ENCODE measurements at regions not wholly inside any gene's neighbourhood (a gene's known extent, or its start where the extent isn't known, plus 50 kb on each side); places are given as distances from the start of the nearest gene placed in this dataset.
"Not testable (repeated sequence)": the region's sequence is repeated elsewhere in the genome, so short reads cannot be mapped to it uniquely, and the experiment has no call there.

DNA sequence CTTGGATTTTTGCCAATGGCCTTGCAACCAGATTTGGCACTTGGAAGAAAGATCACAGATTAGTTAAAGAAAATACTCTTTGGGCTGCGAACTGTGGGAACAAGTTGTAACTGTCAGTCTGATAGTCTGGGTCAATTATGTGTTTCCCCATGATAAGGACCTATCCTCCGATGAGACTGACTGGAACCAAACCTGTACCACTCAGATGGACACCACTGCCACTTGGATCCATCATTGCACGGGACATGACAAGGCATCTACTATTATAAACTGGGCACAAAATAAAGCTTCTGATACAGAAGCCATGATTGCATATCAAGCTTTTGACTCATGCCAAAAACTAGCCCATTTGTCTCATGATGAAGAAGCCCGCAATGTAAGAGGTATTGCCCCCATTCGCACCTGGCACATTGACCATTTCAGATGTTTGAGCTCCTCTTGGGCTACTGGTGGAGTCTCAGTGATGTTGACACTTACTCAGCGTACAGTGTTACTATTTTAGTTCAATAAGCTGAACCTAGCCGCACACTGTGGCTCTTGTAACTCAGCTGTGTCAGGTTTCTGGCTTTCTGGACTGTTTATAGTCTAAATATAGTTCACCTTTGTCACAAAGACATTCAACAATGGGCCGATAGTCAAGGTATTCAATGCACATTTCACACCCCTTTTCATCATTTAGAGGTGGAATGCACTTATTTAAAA is 179.8 kb upstream of the RBBP8 start:
- DNase-seq, result no peak

DNA sequence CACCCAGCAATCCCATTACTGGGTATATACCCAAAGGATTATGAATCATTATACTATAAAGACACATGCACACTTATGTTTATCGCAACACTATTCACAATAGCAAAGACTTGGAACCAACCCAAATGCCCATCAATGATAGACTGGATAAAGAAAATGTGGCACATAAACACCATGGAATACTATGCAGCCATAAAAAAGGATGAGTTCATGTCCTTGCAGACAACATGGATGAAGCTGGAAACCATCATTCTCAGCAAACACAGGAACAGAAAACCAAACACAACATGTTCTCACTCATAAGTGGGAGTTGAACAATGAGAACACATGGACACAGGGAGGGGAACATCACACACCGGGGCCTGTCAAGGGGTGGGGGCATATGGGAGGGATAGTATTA is 169.1 kb upstream of the RBBP8 start:
- DNase-seq, result not testable (repeated sequence)

DNA sequence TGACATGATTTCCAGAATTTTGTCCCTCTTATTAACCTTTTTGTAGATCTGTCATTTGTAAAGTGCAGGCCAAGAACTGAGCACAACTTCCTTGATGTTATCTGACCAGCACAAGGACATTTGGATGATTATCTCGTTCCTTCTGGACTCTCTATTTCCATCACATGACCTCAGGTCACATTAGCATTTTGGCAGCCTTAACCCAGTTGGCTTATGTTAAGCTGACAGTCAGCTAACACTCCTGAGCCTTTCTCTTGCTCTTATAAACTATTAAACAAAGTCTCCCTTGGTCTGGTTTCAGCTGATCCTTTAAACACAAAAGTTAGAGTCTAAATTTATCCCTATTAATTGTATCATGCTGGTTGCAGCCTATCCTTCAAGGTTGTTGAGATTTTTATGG is 167.2 kb upstream of the RBBP8 start:
- no peak for DNase-seq

- DNase-seq, result no peak
These were observed 165.5 kb upstream of the RBBP8 start for GRCh38 chr18:22767653-22768052.

- DNase-seq, result no peak
These were observed 159.2 kb upstream of the RBBP8 start for GRCh38 chr18:22773944-22774343.

GRCh38 chr18:22778996-22779395 is 154.1 kb upstream of the RBBP8 start:
- DNase-seq, result no peak

DNA sequence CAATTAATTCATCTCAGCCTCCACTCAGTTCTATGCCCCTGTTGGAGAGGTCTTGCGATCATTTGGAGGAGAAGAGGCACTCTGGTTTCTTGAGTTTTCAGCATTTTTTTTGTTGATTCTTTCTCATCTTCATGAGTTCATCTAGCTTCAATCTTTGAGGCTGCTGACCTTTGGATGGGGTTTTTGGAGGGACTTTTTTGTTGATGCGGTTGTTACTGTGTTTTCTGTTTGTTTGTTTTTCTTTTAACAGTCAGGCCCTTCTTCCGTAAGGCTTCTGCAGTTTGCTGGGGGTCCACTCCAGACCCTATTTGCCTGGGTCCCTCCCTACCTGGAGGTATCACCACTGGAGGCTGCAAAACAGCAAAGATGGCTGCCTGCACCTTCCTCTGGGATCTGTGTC is 149.9 kb upstream of the RBBP8 start:
- no peak for DNase-seq

- no peak for DNase-seq
These were observed 149.5 kb upstream of the RBBP8 start for GRCh38 chr18:22783662-22784076.

DNA sequence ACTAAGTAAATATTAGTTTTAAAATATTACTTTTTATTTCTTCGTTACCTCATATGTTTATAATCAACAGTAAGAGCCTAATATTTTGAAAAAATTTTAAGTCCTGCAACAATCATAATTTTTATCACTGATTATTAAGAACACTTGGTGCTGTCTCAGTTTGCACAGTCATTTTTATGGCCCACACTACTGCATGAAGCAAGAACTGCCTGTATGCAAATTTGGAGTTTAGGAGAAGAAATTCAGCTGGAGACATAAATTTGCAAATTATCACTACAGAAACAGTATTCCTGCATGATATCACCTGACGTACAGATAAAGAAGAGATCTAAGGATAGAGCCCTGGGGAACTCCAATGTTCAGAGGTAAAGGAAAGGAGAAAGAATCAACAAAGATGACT is 144.1 kb upstream of the RBBP8 start:
- DNase-seq, result no peak

- no peak for DNase-seq
These were observed 143.5 kb upstream of the RBBP8 start for GRCh38 chr18:22789600-22789999.

DNA sequence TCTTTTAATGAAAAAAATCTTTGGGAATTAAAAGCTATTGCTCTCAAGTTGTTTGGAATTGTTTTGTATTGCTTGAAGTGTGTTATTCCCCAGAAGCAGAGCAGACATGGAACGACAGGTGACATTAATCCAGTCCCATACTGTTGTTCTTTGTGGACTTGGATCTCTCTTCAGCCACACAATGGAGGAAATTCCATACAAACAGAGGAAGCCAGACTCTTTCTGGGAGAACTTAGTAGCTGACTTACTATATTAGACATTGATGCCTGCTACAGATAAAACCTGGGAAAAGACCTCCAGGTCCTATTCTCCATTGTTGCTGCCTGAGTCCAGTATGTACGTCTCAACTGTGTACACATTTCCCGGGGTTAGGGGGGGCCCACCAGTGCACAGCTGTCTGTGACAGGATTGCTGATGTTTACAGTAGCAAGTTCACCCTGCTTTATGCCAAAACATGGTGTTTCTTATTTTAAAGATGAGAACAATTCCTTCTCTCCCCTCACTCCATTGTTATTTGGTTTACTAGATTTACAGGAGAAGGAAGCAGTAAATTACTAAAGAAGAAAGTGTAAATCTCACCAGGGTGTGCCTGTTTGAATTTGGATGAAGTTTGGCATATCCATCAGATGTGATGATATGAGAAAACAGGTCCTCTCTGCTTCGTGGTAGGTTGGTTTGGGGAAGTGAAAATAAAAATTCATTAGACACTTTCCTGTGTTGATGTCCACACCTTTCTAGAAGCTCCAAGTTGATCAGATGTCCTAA is 142.4 kb upstream of the RBBP8 start:
- no peak for DNase-seq

GRCh38 chr18:22791310-22791610 is 141.9 kb upstream of the RBBP8 start:
- no peak for DNase-seq

- DNase-seq, result no peak
These were observed 137.0 kb upstream of the RBBP8 start for GRCh38 chr18:22796113-22796512.

DNA sequence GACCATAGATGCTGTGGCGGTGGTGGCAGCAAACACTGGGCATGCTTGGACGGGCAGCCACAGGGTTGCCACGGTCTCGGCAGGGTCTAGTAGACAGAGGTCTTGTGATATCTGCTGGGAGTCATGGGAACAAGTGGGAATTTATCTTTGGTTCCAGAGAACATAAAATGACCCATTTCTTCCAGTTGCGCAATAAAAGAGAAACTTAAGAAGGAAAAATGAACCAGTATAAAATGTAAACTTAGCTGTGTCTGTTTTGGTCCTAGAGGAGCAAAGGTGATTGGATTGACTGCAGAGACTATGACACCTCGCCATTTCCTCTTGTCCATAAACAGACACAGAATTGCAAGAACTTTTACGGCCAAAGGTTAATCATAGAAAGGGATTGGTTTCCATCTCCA is 132.6 kb upstream of the RBBP8 start:
- DNase-seq, result no peak

DNA sequence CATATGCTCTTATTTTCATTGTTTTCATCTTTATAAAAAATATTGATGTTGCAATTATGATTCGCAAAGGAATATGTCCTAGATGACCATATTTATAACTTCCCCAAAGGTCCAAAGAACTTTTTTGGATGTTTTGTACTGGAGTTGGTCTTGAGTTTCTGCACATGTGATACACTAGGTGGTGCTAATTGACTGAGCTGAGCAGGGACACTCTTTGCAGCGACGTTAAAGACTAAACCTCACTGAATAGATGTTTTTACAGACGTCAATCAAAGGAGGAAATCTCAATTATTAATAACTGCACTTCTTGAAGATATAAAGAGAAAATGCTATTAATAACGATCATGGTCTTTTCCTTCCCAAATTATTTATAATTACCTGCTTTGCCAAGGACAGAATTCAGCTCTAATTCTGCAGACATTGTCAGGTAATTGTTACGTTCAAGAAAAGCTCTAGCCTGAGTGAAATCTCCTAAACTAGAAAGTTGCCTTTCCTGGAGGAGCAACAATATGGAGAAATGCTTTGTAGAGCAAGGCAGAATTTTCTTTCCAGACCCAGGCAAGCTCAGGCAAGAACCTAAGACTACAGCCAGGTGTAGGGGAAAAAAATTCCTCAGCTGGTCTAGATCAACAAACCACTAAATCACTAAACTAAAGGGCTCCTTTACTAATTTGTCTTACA is 119.3 kb upstream of the RBBP8 start:
- DNase-seq, result no peak

DNA sequence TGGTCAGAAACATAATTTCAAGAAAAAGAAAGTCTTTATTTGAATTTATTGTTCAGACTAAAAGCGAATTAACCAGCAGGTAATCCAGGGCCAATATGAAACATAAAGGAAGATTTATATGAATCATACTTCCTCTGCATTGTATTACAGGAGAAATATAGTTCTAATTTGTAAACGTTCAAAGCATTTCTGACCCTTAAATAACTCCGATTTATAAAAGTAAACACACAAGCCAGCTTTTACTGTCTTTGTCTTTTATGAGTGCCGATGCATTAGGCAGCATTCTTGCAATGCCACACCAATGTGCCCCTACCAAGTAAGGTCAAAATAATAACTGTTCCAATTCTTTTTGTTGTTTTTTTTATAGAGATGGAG is 118.8 kb upstream of the RBBP8 start:
- no peak for DNase-seq

- no peak for DNase-seq
These were observed 116.6 kb upstream of the RBBP8 start for GRCh38 chr18:22816266-22817176.

DNA sequence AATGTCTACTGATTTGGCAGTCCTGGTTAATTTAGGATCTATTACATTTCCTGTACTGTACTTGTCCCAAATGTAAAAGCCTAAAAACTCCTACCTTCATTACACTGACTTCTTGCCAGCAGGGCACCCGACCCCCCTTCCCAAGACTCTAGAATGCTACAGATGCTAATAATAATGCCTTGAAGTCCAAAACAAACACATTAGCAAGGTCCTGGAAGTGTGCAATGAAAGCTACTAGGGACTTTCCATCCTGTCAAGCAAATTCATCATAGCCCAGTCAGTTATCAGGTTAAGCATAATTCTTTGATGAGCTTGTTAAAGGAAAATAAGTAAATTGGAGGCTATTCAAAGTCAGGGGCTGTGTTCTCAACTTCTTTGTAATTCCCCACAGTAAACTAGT is 115.3 kb upstream of the RBBP8 start:
- no peak for DNase-seq

- DNase-seq, result no peak
These were observed 111.1 kb upstream of the RBBP8 start for GRCh38 chr18:22822024-22822423.

DNA sequence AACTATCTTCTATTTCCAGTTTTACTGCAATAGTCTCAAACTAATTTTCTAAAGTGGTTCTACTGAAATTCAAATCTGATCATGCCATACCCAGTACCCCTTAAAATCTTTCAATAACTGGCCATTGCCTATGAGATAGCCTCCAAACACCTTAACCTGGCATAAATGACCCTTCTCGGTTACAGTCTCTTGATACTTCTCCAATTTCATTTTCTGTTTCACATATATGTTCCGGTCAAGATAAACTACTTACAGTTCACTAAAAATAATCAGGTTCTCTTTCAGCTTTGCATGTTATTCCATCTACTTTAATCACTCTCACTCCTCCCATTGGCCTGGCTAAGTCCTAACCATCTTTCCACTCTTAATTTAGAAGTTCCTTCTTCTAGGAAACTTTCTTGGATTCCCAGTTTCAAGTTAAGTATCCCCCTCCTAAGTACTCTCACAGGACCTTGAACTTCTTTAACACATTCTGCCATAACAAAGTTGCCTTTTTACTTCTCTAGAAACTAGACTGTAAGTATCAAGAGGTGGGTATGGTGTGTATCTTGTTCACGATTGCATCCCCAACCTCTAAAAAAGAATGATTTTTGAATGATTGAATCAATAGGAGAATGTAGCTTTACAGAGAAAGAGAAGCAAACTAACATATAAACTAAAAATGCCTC is 110.2 kb upstream of the RBBP8 start:
- no peak for DNase-seq

GRCh38 chr18:22826726-22827125 is 106.4 kb upstream of the RBBP8 start:
- no peak for DNase-seq

GRCh38 chr18:22827216-22827615 is 105.9 kb upstream of the RBBP8 start:
- DNase-seq, result no peak

DNA sequence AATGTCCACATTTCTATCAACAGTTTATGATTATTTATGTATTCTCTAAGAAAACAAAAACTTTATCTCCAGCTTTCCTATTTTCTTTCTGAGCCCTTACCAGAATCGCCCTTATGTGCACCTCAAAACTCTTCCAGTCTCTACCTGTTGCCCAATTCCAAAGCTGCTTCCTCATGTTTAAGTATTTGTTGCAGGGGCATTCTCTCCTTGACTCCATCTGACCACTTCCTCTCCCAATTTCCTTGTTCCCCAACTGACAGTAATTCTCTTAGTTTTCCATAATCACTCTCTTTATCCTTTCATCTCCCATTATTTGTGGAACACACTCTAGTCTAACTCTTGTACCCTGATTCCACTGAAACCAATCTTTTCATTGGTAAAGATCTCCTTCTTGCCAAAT is 105.4 kb upstream of the RBBP8 start:
- no peak for DNase-seq
